ENCODE measurements at regions not wholly inside any gene's neighbourhood (a gene's known extent, or its start where the extent isn't known, plus 50 kb on each side); places are given as distances from the start of the nearest gene placed in this dataset.

DNA sequence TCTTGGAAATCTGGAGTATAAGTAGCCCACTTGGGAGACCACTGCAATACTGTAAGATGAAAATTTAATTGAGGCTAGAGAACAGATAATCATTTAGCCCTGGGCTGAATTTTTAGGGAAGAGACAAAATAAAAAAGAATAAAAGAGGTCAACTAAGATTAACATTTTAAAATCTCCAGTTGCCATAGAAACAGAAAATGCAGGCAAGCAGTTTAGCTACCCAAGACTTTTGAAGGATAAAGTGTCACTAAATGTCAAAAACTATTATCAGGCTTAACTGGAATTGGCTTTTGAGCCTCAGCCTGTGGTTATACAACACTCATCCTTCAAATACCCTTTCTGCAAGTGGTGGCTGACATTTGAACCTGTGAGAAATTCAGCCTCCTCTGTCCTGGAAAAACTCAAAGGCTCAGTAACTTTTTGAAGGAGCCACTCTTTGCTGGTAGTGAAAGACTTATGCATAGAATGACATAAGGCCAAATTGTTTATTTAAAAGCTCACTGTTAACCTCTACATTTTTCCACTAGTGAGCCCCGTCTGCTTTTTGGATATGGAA lies 220.7 kb upstream of the KCNJ16 start:
- no peak for DNase-seq

GRCh38 chr17:69856946-69857345 lies 218.1 kb upstream of the KCNJ16 start:
- no peak for DNase-seq

DNA sequence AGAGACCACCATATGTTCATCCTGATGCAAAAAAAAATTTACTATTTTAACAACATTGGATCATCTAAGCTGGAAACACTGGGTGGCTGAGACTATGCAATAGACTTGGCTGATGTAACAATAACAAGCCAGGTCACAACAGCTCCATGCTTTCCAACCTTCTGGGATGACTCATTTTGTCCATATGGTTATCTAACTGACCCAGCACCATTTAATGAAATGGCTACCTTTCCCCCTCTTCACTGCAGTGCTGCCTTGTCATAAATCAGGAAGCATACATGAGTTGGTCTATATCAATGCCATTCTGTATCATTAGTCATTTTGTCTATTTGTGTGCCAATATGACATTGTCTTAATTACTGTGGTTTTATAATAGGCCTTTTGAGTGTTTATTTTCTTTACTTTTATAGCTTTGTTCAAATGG lies 217.6 kb upstream of the KCNJ16 start:
- no peak for DNase-seq

- no peak for DNase-seq
These were observed 216.6 kb upstream of the KCNJ16 start for GRCh38 chr17:69858460-69858859.

GRCh38 chr17:69860142-69860680 lies 214.8 kb upstream of the KCNJ16 start:
- DNase-seq: no peak

DNA sequence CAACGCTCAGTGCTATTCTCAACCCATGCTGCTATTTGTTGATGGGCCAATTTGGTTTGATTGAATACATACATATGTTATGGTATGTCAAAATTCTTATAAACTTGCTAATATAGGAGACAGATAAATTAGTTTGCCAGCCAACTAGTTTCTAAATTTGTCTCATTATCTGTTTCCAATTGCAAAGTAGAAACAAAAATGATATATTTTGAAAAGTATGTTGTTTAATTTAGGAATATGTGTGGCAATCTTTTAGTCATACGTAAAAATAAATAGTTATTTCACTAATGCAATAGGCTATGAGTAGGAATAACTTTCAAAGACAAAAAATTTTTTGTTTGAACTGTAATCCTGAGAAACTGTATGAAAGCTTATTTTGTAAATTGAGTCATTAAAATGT lies 210.6 kb upstream of the KCNJ16 start:
- no peak for DNase-seq

GRCh38 chr17:69869667-69870066 lies 205.4 kb upstream of the KCNJ16 start:
- DNase-seq: no peak

GRCh38 chr17:69870091-69870530 lies 204.9 kb upstream of the KCNJ16 start:
- DNase-seq: no peak

- DNase-seq: no peak
These were observed 204.2 kb upstream of the KCNJ16 start for GRCh38 chr17:69870751-69871199.

DNA sequence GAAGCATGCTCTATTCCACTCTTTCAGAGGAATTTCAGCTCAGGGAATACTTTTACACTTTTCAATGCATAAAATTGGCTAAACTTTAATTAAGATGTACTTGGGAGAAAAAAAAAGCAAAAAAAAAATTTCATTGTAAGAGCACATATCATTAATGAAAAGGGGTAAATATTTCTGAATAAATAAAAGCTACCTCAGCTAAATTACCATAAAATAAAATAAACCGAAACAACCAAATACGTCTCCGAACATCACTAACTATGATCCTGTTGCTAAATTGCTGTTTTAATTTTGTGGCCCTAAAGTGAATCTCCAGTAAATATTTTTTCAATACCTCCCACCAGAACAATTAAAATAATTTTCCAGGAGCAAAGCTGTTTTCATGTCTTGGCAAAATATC lies 203.7 kb upstream of the KCNJ16 start:
- DNase-seq: no peak

DNA sequence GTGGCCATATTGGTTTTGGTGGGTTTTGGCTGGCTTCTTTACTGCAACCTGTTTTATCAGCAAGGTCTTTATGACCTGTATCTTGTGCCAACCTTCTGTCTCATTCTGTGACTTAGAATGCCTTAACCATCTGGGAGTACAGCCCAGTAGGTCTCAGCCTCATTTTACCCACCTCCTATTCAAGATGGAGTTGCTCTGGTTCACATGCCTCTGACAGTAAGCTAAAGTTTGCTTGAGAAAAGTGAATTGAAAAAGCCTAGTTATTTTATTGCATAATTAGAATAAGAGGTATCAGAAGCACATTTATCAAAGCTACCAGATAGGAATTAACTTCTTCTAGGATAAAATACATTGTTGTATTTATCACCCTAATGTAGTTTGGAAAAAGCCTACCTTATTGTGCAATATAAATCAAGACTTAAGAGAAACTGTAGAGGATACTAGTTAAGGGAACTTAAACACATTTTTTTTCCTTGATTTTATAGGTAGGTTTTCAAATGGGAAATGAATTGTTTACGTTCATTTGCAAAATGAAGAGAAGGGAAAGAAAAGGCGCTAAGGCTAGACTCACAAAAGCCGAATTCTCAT lies 202.3 kb upstream of the KCNJ16 start:
- DNase-seq: no peak

- no peak for DNase-seq
These were observed 200.8 kb upstream of the KCNJ16 start for GRCh38 chr17:69874175-69874670.

DNA sequence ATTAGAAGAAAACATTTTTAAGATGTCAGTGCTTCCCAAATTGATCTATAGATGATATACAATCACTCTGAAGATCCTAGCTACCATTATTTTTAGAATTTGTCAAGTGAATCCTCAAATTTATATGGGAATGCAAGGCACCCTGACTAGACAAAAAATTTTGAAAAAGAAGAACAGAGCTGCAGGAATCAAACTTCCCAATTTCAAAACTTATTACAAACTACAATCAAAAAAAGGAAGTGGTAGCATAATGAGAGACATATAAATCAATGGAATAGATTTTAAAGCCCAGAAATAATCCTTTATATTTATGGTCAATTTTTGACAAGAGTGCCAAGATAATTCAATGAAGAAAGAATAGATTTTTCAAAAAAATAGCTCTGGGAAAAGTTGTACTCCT lies 198.3 kb upstream of the KCNJ16 start:
- no peak for DNase-seq

GRCh38 chr17:69878661-69879060 lies 196.4 kb upstream of the KCNJ16 start:
- DNase-seq: no peak

- no peak for DNase-seq
These were observed 195.4 kb upstream of the KCNJ16 start for GRCh38 chr17:69879576-69879975.

GRCh38 chr17:69880591-69881112 lies 194.4 kb upstream of the KCNJ16 start:
- DNase-seq: no peak

DNA sequence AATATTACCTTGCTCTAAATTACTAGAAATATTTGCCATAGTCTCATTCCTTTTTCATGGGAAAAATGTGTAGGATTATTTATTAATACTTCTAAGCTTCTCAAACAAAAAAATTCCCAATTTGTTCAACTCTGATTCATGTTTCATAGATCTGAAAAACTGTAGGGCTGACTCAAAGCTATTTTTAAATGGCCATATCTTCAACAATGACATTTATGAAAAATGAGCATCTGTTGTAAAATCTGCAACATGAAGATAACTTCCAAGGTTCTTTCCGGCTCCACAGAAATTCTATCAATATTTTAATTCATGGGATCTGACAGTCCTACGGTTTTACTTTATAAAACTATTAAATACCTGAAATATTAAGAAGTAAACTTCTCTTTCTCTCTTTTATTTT lies 192.7 kb upstream of the KCNJ16 start:
- no peak for DNase-seq

- no peak for DNase-seq
These were observed 191.9 kb upstream of the KCNJ16 start for GRCh38 chr17:69883120-69883519.

DNA sequence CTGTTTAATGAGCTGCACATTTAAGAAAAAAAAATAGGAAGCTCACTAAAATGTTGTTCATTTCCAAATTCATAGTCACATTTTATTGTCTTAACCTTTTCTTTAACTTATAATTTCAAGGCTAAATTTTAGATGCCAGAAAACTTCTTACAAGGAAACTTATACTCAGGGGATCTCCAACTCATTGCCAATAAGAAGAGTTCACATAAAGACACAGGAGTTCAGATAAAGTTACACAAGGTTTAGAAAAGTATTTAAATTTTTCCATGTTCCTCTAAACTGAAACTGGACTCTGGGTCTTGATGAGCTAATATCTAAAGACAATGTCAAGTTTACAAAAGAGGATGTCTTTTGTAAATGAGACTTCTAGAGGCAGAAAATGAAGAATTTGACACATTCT lies 190.7 kb upstream of the KCNJ16 start:
- no peak for DNase-seq

- DNase-seq: no peak
These were observed 190.2 kb upstream of the KCNJ16 start for GRCh38 chr17:69884846-69885245.

DNA sequence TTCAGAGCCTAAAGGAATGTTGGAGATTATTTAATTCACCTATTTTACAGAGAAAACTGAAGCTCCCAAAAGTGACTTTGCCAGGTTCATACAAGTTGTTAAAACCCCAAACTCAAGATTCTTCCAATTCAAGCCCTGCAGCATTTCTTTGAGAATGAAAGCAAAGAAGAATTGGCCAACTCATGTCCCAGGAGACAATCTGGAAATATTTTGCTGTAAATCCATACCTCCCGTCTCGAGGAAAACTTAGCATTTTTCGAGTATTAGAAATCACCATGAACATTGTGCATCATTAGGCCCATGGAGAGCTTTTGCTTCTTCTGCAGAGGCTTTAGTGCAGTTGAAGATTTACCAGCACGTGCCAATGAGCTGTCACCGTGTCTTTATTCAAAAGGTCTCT lies 176.4 kb upstream of the KCNJ16 start:
- no peak for DNase-seq

- no peak for DNase-seq
These were observed 174.9 kb upstream of the KCNJ16 start for GRCh38 chr17:69900101-69900500.

- no peak for DNase-seq
These were observed 174.2 kb upstream of the KCNJ16 start for GRCh38 chr17:69900829-69901228.

- no peak for DNase-seq
These were observed 168.7 kb upstream of the KCNJ16 start for GRCh38 chr17:69906306-69906705.

All from CD4-positive, alpha-beta T cell treated with Interleukin-21 for 1 hour (primary cell).